CD4-positive, alpha-beta memory T cell (primary cell): ENCODE measurements at regions not wholly inside any gene's neighbourhood (a gene's known extent, or its start where the extent isn't known, plus 50 kb on each side); places are given as distances from the start of the nearest gene placed in this dataset.

Source experiments
- CTCF ChIA-PET: fragments of 350-600 bp; sonication (Branson Sonifier 250); formaldehyde crosslinking; loops from one replicate; lab custom pipeline; 2021; ENCODE audit warnings: inconsistent platforms; ENCODE audit not compliant: partially characterized antibody; lab: Charles Lee
- POLR2A ChIA-PET: fragments of 350-600 bp; sonication (Branson Sonifier 250); formaldehyde crosslinking; loops from one replicate; lab custom pipeline; 2021; ENCODE audit not compliant: partially characterized antibody; lab: Charles Lee
- DNase-seq, 5 donors: peaks; one replicate each; pipeline versions ENCODE4 v3.0.0 to v3.0.0-alpha.2; 2020 to 2022; ENCODE audit warnings: mixed read lengths in 1 of 5
- H3K27ac ChIP-seq: one replicate; pipeline ENCODE4 v1.7.0; 2013; ENCODE audit warnings: low read depth, low read length
- H3K27me3 ChIP-seq: 2 replicates; pipeline ENCODE4 v1.7.0; 2013; ENCODE audit warnings: mild to moderate bottlenecking, low read length, moderate library complexity; ENCODE audit not compliant: insufficient read depth
- H3K36me3 ChIP-seq: 2 replicates; pipeline ENCODE4 v1.7.0; 2013; ENCODE audit warnings: mild to moderate bottlenecking, low read length, moderate library complexity; ENCODE audit not compliant: insufficient read depth
- H3K4me1 ChIP-seq: 2 replicates; pipeline ENCODE4 v1.7.0; 2013; ENCODE audit warnings: mild to moderate bottlenecking, low read length, moderate library complexity; ENCODE audit not compliant: insufficient read depth
- H3K4me3 ChIP-seq, 2 donors: one replicate each; pipeline ENCODE4 v1.7.0; 2013; ENCODE audit warnings: low read length in 2 of 2, mild to moderate bottlenecking in 1 of 2
- H3K9me3 ChIP-seq, 2 donors: one replicate each; pipeline ENCODE4 v1.7.0; 2013; ENCODE audit warnings: low read length in 2 of 2, control low read depth in 1 of 2; ENCODE audit not compliant: control insufficient read depth in 1 of 2
- H3K27ac Mint-ChIP-seq, 7 donors: one replicate each; pipeline ENCODE4 v1.8.0; 2020 to 2021; ENCODE audit warnings: mixed read lengths in 7 of 7, mild to moderate bottlenecking in 6 of 7, inconsistent platforms in 3 of 7, moderate library complexity in 3 of 7
- H3K27me3 Mint-ChIP-seq, 2 donors: one replicate each; pipeline ENCODE4 v1.8.0; 2020 to 2021; ENCODE audit warnings: mixed read lengths in 2 of 2
- H3K36me3 Mint-ChIP-seq, 2 donors: one replicate each; pipeline ENCODE4 v1.8.0; 2020 to 2021; ENCODE audit warnings: mixed read lengths in 2 of 2, inconsistent platforms in 1 of 2, mild to moderate bottlenecking in 1 of 2
- H3K4me1 Mint-ChIP-seq, 4 donors: one replicate each; pipeline ENCODE4 v1.8.0; 2020 to 2021; ENCODE audit warnings: mixed read lengths in 4 of 4, mild to moderate bottlenecking in 1 of 4
- H3K4me3 Mint-ChIP-seq, 8 donors: one replicate each; pipeline ENCODE4 v1.8.0; 2020 to 2021; ENCODE audit warnings: mixed read lengths in 8 of 8, mild to moderate bottlenecking in 7 of 8, moderate library complexity in 6 of 8, inconsistent platforms in 3 of 8
- H3K9me3 Mint-ChIP-seq, 8 donors: one replicate each; pipeline ENCODE4 v1.8.0; 2020 to 2021; ENCODE audit warnings: mixed read lengths in 8 of 8, mild to moderate bottlenecking in 5 of 8, inconsistent platforms in 3 of 8, moderate library complexity in 1 of 8
- intact Hi-C: fragments of 100-400 bp; cut with micrococcal nuclease; formaldehyde crosslinking; loops from one replicate; pipeline ENCODE4 v1.15.1; 2023

- no peak overlapping the region for H3K4me3 Mint-ChIP-seq
- CTCF ChIA-PET = no interaction called here
- H3K9me3 Mint-ChIP-seq = peaks cover 2 to 21% (median 8%) of the 10 kb centered on the region in 8 donors
- no peak for DNase-seq
- H3K36me3 Mint-ChIP-seq = no peaks in the 10 kb centered on the region
- H3K4me3 ChIP-seq = no peak overlapping the region
- no peaks in the 10 kb centered on the region for H3K9me3 ChIP-seq
- intact Hi-C loops = no loop called here
- no peak overlapping the region for H3K27ac ChIP-seq
- H3K27ac Mint-ChIP-seq = no peak overlapping the region
- H3K4me1 ChIP-seq = no peaks in the 10 kb centered on the region
- no peaks in the 10 kb centered on the region for H3K4me1 Mint-ChIP-seq
- POLR2A ChIA-PET = no interaction called here
- H3K27me3 Mint-ChIP-seq = no peaks in the 10 kb centered on the region
- no peaks in the 10 kb centered on the region for H3K36me3 ChIP-seq
- H3K27me3 ChIP-seq = no peaks in the 10 kb centered on the region
Observed at GRCh38 chr21:19986396-19986795, 1011.8 kb upstream of the NCAM2 start.

- peak overlapping the region in 1 of 8 donors; percentile 9 for H3K4me3 Mint-ChIP-seq
- no peaks in the 10 kb centered on the region for H3K27me3 Mint-ChIP-seq
- intact Hi-C loops = no loop called here
- H3K4me1 ChIP-seq = no peaks in the 10 kb centered on the region
- no peaks in the 10 kb centered on the region for H3K36me3 Mint-ChIP-seq
- ChIA-PET CTCF (no interaction called here), POLR2A (no interaction called here)
- no peak overlapping the region for H3K27ac ChIP-seq
- H3K36me3 ChIP-seq = no peaks in the 10 kb centered on the region
- peaks cover 0 to 21% (median 8%) of the 10 kb centered on the region in 8 donors for H3K9me3 Mint-ChIP-seq
- no peaks in the 10 kb centered on the region for H3K4me1 Mint-ChIP-seq
- H3K9me3 ChIP-seq = no peaks in the 10 kb centered on the region
- no peak for DNase-seq
- H3K27ac Mint-ChIP-seq = no peak overlapping the region
- H3K4me3 ChIP-seq = no peak overlapping the region
- no peaks in the 10 kb centered on the region for H3K27me3 ChIP-seq
Observed at GRCh38 chr21:19987671-19988070, 1010.5 kb upstream of the NCAM2 start.

DNA sequence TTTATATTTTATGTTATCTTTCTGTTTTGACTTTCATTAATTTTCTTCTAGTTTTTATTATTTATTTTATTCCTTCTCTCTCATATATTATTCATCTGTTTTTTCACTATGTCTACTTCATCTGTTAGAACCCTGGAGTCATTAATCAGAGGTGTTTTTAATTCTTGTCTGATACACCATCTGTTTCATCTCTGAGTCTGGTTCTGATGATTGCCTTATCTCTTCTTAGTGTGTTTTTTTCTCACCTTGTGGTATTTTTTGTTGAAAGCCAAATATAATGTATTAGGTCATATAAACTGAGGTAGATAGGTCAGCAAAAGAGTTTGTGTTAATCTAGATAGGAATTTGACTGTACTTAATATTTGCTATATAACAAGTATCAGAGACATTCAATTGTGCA, 1005.7 kb upstream of the NCAM2 start:
- DNase-seq = no peak
- Mint-ChIP-seq H3K27ac (no peak overlapping the region), H3K4me3 (no peak overlapping the region), H3K4me1 (no peaks in the 10 kb centered on the region), H3K36me3 (no peaks in the 10 kb centered on the region), H3K27me3 (no peaks in the 10 kb centered on the region), H3K9me3 (peaks cover 0 to 24% (median 9%) of the 10 kb centered on the region in 8 donors)
- intact Hi-C loops = no loop called here
- POLR2A ChIA-PET = no interaction called here
- Histone ChIP-seq H3K4me1 (no peaks in the 10 kb centered on the region), H3K9me3 (no peaks in the 10 kb centered on the region), H3K27me3 (no peaks in the 10 kb centered on the region), H3K27ac (no peak overlapping the region), H3K36me3 (no peaks in the 10 kb centered on the region), H3K4me3 (no peak overlapping the region)
- CTCF ChIA-PET = no interaction called here

- intact Hi-C loops = no loop called here
- Histone ChIP-seq H3K4me1 (no peaks in the 10 kb centered on the region), H3K27me3 (no peaks in the 10 kb centered on the region), H3K27ac (no peak overlapping the region), H3K9me3 (no peaks in the 10 kb centered on the region), H3K4me3 (no peak overlapping the region), H3K36me3 (no peaks in the 10 kb centered on the region)
- no peaks in the 10 kb centered on the region for H3K36me3 Mint-ChIP-seq
- POLR2A ChIA-PET = no interaction called here
- no peak overlapping the region for H3K4me3 Mint-ChIP-seq
- CTCF ChIA-PET = no interaction called here
- H3K27ac Mint-ChIP-seq = no peak overlapping the region
- no peaks in the 10 kb centered on the region for H3K4me1 Mint-ChIP-seq
- H3K9me3 Mint-ChIP-seq = peaks cover 0 to 25% (median 7%) of the 10 kb centered on the region in 8 donors
- no peaks in the 10 kb centered on the region for H3K27me3 Mint-ChIP-seq
- no peak for DNase-seq
Observed at GRCh38 chr21:19993268-19993667, 1004.9 kb upstream of the NCAM2 start.

GRCh38 chr21:19995253-19995652, 1003.0 kb upstream of the NCAM2 start:
- DNase-seq = no peak
- H3K27ac ChIP-seq = no peak overlapping the region
- POLR2A ChIA-PET = no interaction called here
- Mint-ChIP-seq H3K36me3 (no peaks in the 10 kb centered on the region), H3K27ac (no peak overlapping the region), H3K9me3 (peaks cover 0 to 26% (median 8%) of the 10 kb centered on the region in 8 donors), H3K4me3 (no peak overlapping the region), H3K27me3 (no peaks in the 10 kb centered on the region), H3K4me1 (no peaks in the 10 kb centered on the region)
- H3K27me3 ChIP-seq = no peaks in the 10 kb centered on the region
- H3K36me3 ChIP-seq = no peaks in the 10 kb centered on the region
- H3K4me3 ChIP-seq = no peak overlapping the region
- intact Hi-C loops = no loop called here
- CTCF ChIA-PET = no interaction called here
- H3K9me3 ChIP-seq = no peaks in the 10 kb centered on the region
- H3K4me1 ChIP-seq = no peaks in the 10 kb centered on the region

GRCh38 chr21:19998453-19998852, 999.8 kb upstream of the NCAM2 start:
- no peaks in the 10 kb centered on the region for H3K36me3 Mint-ChIP-seq
- peaks cover 0 to 20% (median 6%) of the 10 kb centered on the region in 8 donors for H3K9me3 Mint-ChIP-seq
- no peak for DNase-seq
- H3K4me3 Mint-ChIP-seq = no peak overlapping the region
- no peaks in the 10 kb centered on the region for H3K27me3 ChIP-seq
- no peaks in the 10 kb centered on the region for H3K9me3 ChIP-seq
- no peak overlapping the region for H3K4me3 ChIP-seq
- no peak overlapping the region for H3K27ac ChIP-seq
- no peaks in the 10 kb centered on the region for H3K4me1 Mint-ChIP-seq
- intact Hi-C loops = no loop called here
- no peaks in the 10 kb centered on the region for H3K4me1 ChIP-seq
- no peak overlapping the region for H3K27ac Mint-ChIP-seq
- CTCF ChIA-PET = no interaction called here
- no peaks in the 10 kb centered on the region for H3K36me3 ChIP-seq
- POLR2A ChIA-PET = no interaction called here
- no peaks in the 10 kb centered on the region for H3K27me3 Mint-ChIP-seq

- Histone ChIP-seq H3K9me3 (no peaks in the 10 kb centered on the region), H3K4me3 (no peak overlapping the region), H3K4me1 (no peaks in the 10 kb centered on the region), H3K27me3 (no peaks in the 10 kb centered on the region), H3K27ac (no peak overlapping the region), H3K36me3 (no peaks in the 10 kb centered on the region)
- no peaks in the 10 kb centered on the region for H3K4me1 Mint-ChIP-seq
- ChIA-PET POLR2A (no interaction called here), CTCF (no interaction called here)
- intact Hi-C loops = no loop called here
- H3K9me3 Mint-ChIP-seq = peaks cover 0 to 16% (median 6%) of the 10 kb centered on the region in 8 donors
- H3K27me3 Mint-ChIP-seq = no peaks in the 10 kb centered on the region
- H3K27ac Mint-ChIP-seq = no peak overlapping the region
- no peak overlapping the region for H3K4me3 Mint-ChIP-seq
- DNase-seq = no peak
- H3K36me3 Mint-ChIP-seq = no peaks in the 10 kb centered on the region
Observed at GRCh38 chr21:19999369-20000272, 998.6 kb upstream of the NCAM2 start.
